Stimulated activated CD8-positive, alpha-beta memory T cell treated with anti-CD3 and anti-CD28 coated beads, Interleukin-12 subunit alpha, Interleukin-12 subunit beta, amount 100 ng/mL, for 4 hours (primary cell): ENCODE measurements at regions not wholly inside any gene's neighbourhood (a gene's known extent, or its start where the extent isn't known, plus 50 kb on each side); places are given as distances from the start of the nearest gene placed in this dataset.
"Not testable (repeated sequence)": the region's sequence is repeated elsewhere in the genome, so short reads cannot be mapped to it uniquely, and the experiment has no call there.

Experiments used
- DNase-seq: peaks from one replicate; pipeline ENCODE4 v3.0.0-alpha.2; 2020; ENCODE audit warnings: low read depth

DNA sequence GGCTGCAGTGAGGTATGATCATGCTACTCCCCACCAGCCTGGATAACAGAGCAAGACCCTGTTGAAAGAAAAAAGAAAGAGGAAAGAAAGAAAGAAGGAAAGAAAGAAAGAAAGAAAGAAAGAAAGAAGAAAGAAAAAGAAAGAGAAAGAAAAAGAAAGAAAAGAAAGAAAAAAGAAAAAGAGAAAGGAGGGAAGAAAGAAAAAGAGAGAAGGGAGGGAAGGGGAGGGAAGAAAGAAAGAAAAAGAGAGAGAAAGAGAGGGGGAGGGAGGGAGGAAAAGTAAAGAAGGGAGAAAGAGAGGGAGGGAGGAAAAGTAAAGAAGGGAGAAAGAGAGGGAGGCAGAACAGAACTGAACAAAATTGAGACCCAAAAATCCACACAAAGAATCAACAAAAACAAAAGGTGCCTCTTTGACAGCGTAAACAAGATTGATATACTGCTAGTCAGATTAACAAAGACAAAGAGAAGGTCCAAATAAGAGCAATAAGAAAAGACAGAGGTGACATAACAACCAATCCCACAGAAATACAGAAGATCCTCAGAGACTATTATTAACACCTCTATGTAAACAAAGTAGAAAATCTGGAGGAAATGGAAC lies 293.9 kb upstream of the AMIGO2 start:
- DNase-seq, result no peak

DNA sequence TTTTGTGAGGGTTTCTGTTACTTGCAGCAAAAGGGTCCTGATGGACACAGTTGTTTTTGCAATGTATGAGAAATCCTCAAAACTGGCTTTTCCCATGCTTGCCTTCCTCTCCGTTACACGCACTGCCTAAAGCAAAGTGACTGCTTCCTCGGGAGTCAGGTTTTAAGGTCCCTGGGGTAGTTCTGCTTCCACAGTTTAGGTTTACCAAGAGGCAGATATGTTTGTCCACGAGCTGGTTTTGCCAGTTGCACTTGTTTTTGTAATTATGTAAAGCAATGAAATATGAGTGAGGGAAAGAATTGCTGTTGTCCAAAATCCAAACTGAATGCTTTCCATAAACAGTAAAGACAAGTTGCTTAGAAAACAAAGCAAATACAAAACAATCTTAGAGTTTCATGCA lies 290.7 kb upstream of the AMIGO2 start:
- no peak for DNase-seq

DNA sequence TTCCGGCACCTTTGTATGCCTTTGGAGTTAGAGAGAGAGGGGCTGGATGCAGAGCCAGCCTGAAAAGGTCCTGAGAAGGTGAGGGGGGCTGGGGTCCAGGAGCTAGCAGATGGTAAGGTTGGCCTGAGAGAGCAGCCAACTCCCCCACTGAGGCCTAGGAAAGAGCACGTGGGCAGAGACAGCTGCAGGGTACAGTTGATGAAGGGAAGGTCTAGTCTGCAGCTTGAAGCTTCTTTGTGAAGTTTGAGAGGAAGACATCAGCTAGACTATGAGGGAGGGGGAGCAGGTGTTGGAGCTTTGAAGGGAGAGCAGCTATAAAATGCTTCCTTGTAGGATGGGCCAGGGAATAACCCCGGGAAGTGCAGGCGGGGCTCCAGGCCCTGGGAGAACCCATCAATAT lies 289.3 kb upstream of the AMIGO2 start:
- no peak for DNase-seq

DNA sequence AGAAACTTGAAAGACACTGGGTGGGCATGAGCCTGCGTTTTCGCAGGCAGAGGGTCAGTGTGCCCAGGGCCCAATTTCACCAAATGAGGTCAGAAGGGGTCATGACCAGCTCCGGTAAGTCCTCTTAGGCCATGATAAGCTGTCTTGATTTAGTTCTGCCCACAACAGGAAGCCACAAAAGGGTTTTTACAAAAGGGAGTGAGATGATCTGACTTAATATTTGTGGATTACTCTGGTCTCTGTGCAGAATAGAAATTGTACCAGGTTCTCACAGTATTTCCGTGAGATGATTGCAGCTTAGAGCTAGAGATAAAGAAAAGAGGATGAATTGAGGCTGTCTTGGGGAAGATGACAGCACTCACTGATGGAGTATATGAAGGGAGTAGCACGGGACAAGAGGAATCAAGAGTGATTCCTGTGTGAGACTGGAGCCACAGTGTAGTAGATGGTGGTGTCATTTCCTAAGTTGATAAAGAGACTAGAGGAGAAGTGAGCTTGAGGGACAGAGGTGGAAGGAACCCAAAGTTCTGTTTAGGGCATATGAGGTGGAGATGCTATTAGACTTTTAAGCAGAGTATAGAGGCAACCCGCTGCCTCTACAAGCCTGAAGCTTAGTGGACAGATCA lies 288.3 kb upstream of the AMIGO2 start:
- no peak for DNase-seq

DNA sequence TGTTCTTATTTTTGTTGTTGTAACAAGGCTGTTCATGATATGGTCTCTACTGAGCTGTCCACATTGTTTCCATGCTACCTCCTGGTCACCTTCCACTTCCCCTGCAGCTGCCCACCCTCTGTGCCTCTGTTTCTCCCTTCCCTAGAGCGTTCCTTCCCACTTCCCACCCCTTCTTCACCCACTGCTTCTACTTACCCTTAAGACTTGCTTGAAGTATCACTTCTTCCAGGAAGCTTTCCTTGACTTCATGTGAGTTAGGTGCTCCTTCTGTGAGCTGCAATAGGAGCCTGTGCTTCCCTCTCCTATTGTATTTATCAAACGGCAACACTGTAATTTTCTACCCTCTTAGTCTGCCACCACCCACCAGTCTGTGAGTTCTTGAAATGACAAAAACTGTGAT lies 286.8 kb upstream of the AMIGO2 start:
- DNase-seq, result no peak

DNA sequence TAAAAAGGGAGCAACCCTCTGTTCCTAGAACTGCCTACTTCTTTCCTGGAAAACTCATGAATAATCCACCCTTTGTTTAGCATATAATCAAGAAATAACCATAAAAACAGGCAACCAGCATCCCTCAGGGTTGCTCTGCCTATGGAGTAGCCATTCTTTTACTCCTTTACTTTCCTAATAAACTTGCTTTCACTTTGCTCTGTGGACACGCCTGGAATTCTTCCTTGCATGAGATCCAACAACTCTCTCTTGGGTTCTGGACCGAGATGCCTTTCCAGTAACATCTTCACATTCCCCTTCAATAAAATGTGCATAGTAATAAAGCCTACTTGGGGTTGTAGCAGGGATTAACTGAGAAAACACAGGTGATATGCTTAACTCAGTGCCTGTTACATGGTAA lies 286.4 kb upstream of the AMIGO2 start:
- DNase-seq, result no peak

DNA sequence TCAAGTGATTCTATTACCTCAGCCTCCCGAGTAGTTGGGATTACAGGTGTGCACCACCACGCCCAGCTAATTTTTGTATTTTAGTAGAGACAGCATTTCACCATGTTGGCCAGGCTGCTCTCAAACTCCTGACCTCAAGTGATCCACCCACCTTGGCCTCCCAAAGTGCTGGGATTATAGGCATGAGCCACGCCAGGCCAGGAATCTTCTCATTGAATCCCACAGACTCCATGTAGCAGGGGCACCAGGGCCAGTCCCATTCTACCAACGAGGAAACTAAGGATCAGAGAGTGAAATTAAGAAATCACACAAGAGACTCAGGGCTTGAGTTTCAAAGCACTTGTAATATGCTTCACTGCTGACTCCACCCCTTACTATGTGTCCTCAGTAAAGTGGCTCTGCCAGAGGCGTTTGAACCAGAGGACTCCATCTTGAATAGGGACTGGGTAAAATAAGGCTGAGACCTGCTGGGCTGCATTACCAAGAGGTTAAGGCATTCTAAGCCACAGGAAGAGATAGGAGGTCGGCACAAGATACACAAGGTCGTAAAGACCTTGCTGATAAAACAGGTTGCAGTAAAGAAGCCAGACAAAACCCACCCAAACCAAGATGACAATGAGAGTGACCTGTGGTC lies 285.8 kb upstream of the AMIGO2 start:
- not testable (repeated sequence) for DNase-seq

DNA sequence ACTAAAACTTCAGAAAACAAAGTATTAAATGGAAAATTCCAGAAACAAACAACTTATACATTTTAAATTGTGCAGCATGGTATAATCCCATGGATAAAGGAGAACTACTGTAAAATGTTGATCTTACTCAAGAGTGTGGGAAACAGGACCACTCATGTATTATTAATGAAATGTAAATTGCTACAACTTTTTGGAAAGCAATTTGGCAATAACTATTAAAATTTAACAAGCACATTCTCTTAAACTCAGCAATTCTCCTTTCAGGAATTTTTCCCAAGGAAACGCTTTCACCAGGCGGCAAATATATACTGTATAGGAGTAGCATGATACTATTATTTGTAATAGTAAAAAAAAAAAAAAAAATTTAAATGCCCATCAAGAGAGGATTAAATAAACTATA lies 284.5 kb upstream of the AMIGO2 start:
- no peak for DNase-seq

DNA sequence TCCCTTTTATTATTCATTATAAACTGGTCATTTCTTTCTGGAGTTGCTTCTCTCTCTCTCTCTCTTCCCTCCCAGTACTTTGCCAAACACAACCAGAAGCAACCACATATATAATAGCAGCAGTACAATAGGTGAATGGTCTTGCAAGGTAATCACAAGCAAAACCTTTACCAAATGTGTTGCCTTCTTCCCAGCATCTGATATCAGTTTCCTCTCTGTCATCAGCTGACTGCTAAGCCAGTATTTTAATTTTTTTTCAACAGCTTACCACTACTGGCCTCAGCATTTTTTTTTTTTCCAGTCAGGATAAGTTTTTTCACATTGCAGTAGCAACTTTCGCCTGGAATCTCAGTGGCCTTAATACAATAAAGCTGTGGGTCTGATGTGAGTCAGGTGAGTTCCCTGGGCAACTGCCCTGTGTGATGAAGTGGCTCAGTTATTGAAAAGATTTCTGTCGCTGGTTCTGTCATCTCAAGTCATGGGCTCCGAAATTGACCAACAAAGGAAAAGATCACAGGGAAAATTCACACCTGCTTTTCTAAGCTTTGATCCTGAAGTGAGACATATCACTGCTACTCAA lies 282.5 kb upstream of the AMIGO2 start:
- DNase-seq, result no peak

DNA sequence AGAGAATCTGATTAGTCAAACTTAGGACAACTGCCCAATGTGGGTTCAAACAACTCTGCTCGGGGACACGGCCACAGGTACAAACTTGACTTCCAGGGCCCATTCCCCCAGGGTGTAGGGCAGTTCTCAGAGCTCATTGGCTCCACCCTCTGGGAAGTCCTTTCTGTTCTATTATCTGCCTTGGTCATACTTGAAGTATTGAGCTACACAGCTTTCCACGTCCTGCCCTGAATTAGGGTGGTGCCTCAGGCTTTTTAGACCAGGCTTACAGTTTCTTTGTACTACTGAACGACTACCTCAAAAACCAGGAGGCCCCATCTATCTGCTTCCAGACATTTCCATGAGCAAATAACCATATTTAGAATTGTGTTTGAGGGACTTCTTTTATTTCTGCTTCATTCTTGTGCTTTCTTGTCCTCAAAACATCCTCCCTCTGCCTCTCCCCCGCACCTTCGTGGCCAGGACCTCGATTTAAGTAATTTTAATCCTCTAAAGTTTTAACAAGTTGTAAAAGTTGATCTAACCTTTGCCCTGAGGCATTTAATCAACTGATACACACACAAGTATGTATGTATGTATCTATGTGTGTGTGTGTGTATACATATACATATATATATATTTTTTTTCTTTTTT lies 281.7 kb upstream of the AMIGO2 start:
- DNase-seq, result no peak

DNA sequence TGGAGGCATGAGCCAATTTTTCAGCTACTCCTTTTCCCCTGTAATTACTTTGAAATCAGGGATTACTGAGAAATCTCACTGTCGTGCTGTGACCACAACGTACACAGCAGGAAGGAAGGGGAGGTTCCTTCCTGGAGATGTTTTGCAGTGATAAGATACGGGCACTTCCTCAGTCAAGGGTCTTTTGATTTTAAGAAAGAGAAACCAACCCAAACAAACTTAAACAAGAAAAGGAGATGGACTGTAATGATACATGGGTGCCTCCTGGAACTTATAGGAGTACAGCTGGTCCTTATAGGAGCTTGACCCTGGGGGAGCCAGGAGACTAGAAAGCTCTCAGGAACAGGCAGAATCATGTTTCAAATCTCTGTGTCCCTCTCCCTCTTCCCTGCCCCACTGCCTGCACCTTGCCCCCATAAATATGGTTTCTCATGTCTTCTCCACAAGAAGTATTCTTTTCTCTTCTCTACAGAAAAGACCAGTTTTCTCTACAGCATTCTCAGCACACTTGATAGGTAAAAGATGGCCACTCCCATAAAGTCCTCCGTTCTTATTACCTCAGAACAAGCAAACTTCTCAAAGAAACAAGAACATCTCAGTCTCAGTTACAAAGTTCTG lies 281.1 kb upstream of the AMIGO2 start:
- no peak for DNase-seq

DNA sequence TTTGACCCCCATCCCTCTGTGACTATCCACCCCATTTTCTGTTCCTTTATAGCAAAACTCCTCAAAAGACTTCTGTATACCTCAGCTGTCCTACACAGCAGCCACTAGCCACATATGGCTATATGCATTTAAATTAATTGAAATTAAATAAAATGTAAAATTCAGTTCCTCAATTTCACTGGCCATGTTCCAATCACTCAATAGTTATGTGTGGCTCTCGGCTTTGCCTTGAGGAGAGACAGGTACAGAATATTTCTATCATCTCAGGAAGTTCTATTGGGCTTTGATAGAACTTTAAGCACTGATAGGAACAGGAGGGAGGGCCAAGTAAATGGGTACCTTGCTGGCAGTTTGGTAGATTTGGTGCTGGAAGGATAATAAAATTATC lies 280.3 kb upstream of the AMIGO2 start:
- no peak for DNase-seq

DNA sequence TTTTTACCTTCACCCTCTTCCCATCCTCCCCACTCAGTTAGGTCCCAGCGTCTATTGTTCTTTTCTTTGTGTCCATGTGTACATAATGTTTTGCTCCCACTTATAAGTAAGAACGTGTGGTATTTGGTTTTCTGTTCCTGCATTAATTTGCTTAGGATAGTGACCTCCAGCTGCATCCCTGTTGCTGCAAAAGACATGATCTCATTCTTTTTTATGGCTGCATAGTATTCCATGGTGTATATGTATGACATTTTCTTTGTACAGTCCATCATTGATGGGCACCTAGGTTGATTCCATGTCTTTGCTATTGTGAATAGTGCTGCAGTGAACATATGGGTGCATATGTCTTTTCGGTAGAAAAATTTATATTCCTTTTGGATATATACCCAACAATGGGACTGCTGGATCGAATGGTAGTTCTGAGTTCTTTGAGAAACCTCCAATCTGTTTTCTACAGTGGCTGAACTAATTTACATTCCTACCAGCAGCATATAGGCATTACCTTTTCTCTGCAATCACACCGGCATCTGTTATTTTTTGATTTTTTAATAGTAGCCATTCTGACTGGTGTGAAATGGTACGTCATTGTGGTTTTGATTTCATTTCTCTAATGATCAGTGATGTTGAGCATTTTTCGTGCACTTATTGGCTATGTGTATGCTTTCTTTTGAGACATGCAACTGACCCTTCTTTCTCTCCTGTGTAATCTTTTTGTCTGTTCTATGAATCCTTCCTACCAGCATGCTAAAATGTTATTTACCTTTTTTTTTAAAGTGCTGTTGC lies 279.7 kb upstream of the AMIGO2 start:
- DNase-seq, result no peak

DNA sequence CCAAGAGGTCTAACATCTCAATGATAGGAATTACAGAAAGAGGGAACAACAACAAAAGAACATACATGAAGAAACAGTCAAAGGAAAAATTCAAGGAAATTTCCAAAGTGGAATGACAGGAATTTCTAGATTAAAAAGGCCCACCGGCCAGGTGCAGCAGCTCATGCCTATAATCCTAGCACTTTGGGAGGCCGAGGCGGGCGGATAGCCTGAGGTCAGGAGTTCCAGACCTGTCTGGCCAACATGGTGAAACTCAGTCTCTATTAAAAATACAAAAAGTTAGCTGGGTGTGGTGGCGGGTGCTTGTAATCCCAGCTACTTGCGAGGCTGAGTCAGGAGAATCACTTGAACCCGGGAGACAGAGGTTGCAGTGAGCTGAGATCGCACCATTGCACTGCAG lies 277.2 kb upstream of the AMIGO2 start:
- not testable (repeated sequence) for DNase-seq

DNA sequence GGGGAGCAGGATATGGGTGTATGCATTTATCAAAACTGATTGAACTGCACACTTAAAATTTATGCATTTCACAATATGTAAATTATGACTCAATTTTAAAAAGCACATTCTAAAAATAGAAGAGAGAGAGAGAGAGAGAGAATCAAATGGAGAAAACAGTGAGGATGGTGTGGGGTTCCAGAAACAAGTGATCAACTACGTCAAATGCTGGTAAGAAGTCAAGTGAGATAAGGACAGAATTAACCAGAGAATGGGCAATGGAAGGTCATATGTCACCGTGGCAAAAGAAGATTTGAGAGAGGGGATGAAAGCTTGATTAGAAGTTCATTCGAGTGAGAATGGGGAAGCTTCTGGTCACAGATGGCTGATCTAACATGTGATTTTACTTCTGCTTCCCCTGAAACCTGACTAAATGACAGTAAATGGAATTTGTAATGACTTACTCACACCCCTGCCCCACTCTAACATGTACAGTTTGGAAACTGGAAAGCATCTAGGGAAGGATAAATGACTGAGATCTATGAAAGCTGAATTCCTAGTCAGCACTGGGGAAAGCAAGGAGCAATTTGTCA lies 276.5 kb upstream of the AMIGO2 start:
- DNase-seq, result no peak

DNA sequence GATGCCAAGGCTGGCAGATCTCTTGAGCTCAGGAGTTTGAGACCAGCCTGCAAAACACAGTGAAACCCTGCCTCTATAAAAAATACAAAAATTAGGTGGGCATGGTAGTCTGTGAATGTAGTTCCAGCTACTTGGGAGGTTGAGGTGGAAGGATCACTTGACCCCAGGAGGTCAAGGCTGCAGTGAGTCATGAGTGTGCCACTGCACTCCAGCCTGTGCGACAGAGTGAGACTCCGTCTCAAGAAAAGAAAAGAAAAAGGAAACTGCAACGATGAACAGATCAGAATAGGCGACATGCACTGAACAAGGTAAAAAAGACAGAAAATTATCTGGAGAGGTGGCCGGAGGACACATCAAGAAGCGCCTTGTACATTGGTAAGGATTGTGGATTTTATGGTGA lies 273.7 kb upstream of the AMIGO2 start:
- no peak for DNase-seq

DNA sequence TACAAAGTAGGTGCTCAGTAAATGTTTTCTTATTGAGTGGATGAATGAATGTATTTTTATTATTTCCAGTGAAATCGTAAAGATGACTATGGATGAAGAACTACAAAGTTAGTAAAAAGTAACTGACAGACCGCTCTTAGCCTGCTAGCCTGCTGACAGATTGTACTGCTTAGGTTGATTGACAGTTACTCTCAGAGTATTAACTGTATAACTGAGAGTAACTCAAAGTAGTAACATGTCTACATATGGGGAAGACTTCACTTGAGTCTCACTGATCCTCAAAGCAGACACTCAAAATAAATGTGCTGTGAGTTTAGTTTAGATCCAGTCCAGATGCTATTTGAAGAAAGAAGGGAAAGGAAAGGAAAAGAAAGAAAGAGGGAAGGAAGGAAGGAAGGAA lies 272.3 kb upstream of the AMIGO2 start:
- DNase-seq, result no peak

DNA sequence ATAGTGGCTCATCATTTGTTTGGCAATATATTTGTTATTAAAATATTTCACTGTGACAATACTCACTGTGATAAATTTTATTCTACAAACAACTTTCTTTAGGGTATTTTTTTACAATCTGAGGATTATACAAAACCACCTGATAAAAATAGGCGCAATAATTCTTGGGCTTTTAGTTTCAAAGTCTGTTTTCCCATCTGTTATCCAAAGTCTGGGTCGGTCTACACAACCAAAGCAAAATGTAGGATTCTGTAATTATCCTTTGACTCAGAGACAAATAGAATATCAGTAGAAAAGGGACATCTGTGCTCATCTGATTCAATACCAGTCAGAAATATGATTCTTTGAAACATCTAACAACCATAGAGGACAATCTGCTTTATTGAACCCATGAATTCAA lies 271.8 kb upstream of the AMIGO2 start:
- DNase-seq, result no peak

DNA sequence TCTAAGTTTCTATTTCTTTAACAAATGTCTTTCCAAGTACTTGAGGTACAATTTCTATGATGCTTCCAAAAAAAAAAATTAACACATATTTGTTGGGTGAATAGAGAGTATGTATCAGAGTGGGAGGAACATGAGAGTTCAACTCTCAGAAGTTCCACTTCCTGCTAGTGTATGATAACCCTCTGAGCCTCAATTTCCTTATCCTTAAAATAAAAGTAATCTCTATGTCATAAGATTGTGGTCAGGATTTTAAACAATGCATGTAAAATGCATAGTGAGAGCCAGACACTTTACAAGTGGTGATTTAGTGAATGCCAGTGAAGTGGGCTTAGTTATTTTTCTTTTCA lies 270.3 kb upstream of the AMIGO2 start:
- no peak for DNase-seq

DNA sequence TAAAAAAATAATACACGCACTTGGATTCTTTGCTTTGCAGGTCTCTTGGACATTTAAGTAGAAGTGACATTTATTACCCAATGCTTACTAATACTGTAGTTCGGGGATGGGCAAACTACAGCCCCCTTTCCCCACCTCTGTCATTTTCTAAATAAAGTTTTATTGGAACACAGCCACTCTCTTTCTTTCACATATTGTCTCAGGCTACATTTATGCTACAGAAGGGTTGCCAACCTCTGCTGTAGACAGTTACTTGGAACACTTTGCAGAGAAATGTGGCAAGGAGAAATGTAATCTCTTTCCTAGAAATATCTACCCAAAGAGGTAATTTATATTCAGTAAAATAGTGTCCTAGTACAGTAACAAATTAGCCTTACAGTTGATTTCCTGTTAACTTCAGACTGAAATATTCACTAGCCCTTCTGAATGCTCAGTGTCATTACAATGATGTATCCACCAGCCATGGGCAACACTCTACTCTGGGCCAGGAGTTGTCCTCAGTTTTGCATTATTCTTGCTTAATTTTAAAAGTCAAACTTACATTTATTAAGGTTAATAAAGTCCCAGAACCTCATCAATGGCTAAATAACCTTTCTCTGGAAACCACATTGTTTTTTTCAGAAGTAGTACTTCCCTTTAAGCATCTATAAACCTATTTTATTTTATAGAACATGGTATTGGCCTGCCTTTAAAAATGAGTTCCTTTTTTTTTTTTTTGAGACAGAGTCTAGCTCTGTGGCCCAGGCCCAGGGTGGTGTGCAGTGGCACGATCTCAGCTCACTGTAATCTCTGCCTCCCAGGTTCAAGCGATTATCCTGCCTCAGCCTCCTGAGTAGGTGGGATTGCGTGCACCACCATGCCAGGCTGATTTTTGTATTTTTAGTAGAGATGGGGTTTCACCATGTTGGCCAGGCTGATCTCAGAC lies 269.6 kb upstream of the AMIGO2 start:
- no peak for DNase-seq

DNA sequence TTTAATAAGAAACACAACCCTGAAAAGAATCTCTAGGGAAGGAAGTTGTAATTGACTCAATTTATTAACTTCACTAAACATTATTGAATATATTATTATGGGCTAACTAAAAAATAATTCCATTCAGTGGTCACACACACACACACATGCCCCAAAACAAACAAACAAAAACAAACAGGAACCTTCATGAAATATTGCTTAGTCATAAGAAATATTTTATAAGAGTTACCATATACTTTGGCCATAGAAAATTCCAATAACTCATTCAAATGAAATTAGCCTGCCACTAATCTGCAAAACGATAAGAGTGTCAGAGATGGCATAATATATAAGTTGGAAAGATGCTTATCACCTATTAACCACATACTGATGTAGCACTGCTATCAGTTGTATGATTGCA lies 268.4 kb upstream of the AMIGO2 start:
- no peak for DNase-seq
